ENCODE measurements at regions not wholly inside any gene's neighbourhood (a gene's known extent, or its start where the extent isn't known, plus 50 kb on each side); places are given as distances from the start of the nearest gene placed in this dataset.

GRCh38 chr7:51545131-51545530, 228.5 kb upstream of the COBL start:
- H2BK120ac ChIP-seq (replicated peaks; ENCODE audit: low read depth, low read length) = no peak overlapping the region
- no peaks in the 10 kb centered on the region for H3K4me1 ChIP-seq (replicated peaks in 1 of 4; ENCODE audit: control insufficient read depth in 3 of 4, insufficient read depth in 4 of 4, low read length in 3 of 4)
- FAIRE-seq = no peak
- no peaks in the 10 kb centered on the region for H3K79me2 ChIP-seq (ENCODE audit: control insufficient read depth in 1 of 2, insufficient read depth in 2 of 2, low read length in 2 of 2)
- H3K4me3 ChIP-seq (ENCODE audit: extremely low read depth in 1 of 4, insufficient read depth in 2 of 4, low read depth in 3 of 4, low read length in 4 of 4) = no peak overlapping the region
- H4K5ac ChIP-seq (ENCODE audit: insufficient read length, low read depth, low read length) = no peak overlapping the region
- H3K4me2 ChIP-seq (ENCODE audit: insufficient read depth in 1 of 2, low read depth in 2 of 2, low read length in 2 of 2) = no peak overlapping the region
- H4K20me1 ChIP-seq (replicated peaks in 1 of 2; ENCODE audit: control insufficient read depth in 1 of 2, insufficient read depth in 2 of 2, low read length in 2 of 2) = peaks cover 0 to 1% of the 10 kb centered on the region in 2 experiments
- no peak overlapping the region for H3K4ac ChIP-seq (replicated peaks; ENCODE audit: insufficient read length, low read depth, low read length)
- no peak overlapping the region for H2BK12ac ChIP-seq (ENCODE audit: low read depth, low read length)
- WGBS, 2 experiments (ENCODE audit: extremely low coverage in 1 of 2, insufficient coverage in 1 of 2, insufficient read length in 1 of 2, insufficient replicate concordance in 2 of 2, low coverage in 1 of 2, low lambda C conversion rate in 2 of 2, missing lambda C conversion rate in 1 of 2) = 78% methylated on average over 2 of the region's 2 CpGs; no CpG with 5 or more reads in 1 of the 2 experiments
- no peak overlapping the region for H2BK20ac ChIP-seq (ENCODE audit: low read length)
- H3K23ac ChIP-seq (ENCODE audit: insufficient read length) = no peak overlapping the region
- H3K9ac ChIP-seq (replicated peaks in 1 of 4; ENCODE audit: extremely low read depth in 1 of 4, low read depth in 3 of 4, low read length in 3 of 4) = no peak overlapping the region
- no peak overlapping the region for H2BK5ac ChIP-seq (ENCODE audit: low read depth, low read length)
- no peak overlapping the region; the same call in 1 of the 2 replicates for H3K18ac ChIP-seq (ENCODE audit: extremely low read depth, low read length)
- no peak overlapping the region for H3K56ac ChIP-seq (replicated peaks; ENCODE audit: insufficient read length, low read depth, low read length)
- H2AFZ ChIP-seq (ENCODE audit: low read length) = no peak overlapping the region
- ChIA-PET POLR2A (ENCODE audit: partially characterized antibody) (no interaction called here), CTCF (ENCODE audit: partially characterized antibody) (no interaction called here)
- H3K27ac ChIP-seq (ENCODE audit: low read depth, low read length) = no peak overlapping the region
- no peaks in the 10 kb centered on the region for H3K23me2 ChIP-seq (ENCODE audit: low read depth, low read length)
- no peaks in the 10 kb centered on the region for H3K9me3 ChIP-seq (ENCODE audit: insufficient read depth in 2 of 2, low read depth in 1 of 2, low read length in 1 of 2)
- no peak for DNase-seq (ENCODE audit: low read depth in 1 of 2, low spot score in 2 of 2)
- H4K91ac ChIP-seq (replicated peaks; ENCODE audit: insufficient read length, low read length) = no peak overlapping the region
- no peaks in the 10 kb centered on the region for H3K36me3 ChIP-seq (ENCODE audit: control insufficient read depth in 2 of 4, insufficient read depth in 4 of 4, low read length in 3 of 4)
- no peak overlapping the region for H2BK15ac ChIP-seq (ENCODE audit: low read length)
- no peak overlapping the region for H3K14ac ChIP-seq (ENCODE audit: insufficient read length)
- no peaks in the 10 kb centered on the region for H3K79me1 ChIP-seq (ENCODE audit: low read depth, low read length)
- TF ChIP-seq CEBPB (IDR thresholded peaks at IDR 0.05; ENCODE audit: low read depth, low read length) (no peak), EGR1 (IDR thresholded peaks at IDR 0.05; ENCODE audit: borderline replicate concordance, low read depth, low read length) (no peak), CHD1 (IDR thresholded peaks at IDR 0.05; ENCODE audit: low read depth, low read length) (no peak), SP2 (IDR thresholded peaks at IDR 0.05; ENCODE audit: low read length) (no peak), ATF3 (IDR thresholded peaks at IDR 0.05; ENCODE audit: insufficient read depth, low read depth, low read length) (no peak), EP300 (IDR thresholded peaks at IDR 0.05; ENCODE audit: borderline replicate concordance in 1 of 2, low read depth in 2 of 2, low read length in 2 of 2) (no peak), SP4 (IDR thresholded peaks at IDR 0.05; ENCODE audit: low read length) (no peak), POLR2AphosphoS5 (IDR thresholded peaks at IDR 0.05; ENCODE audit: low read depth, low read length) (no peak), SIRT6 (IDR thresholded peaks at IDR 0.05; ENCODE audit: low read length) (no peak)
- no peak overlapping the region for H4K8ac ChIP-seq (ENCODE audit: extremely low read depth, insufficient read depth, low read length)
- no peak overlapping the region for H2AK5ac ChIP-seq (ENCODE audit: low read depth, low read length)
- H3K27me3 ChIP-seq (replicated peaks in 1 of 4; ENCODE audit: control insufficient read depth in 3 of 4, extremely low read depth in 1 of 4, insufficient read depth in 3 of 4, low read length in 3 of 4) = no peaks in the 10 kb centered on the region

All from H1 (cell line).